Motor neuron (in vitro differentiated cells): ENCODE measurements at regions not wholly inside any gene's neighbourhood (a gene's known extent, or its start where the extent isn't known, plus 50 kb on each side); places are given as distances from the start of the nearest gene placed in this dataset.

Experiments used
- ATAC-seq, 8 experiments: fragments of 200-7000 bp; cut with Tn5 transposase; replicated peaks in 6 of 8; 2 replicates each; pipeline ENCODE4 v1.8.0; 2021; ENCODE audit warnings: mild to moderate bottlenecking in 8 of 8, moderate library complexity in 8 of 8
- H3K27ac ChIP-seq, 2 donors: fragments of 250-450 bp; sonication (Bioruptor Pico); 2 replicates each; pipeline ENCODE4 v1.9.0; 2021; ENCODE audit warnings: antibody characterized with exemption in 2 of 2, mild to moderate bottlenecking in 2 of 2, moderate library complexity in 1 of 2
- H3K4me1 ChIP-seq, 2 donors: fragments of 250-450 bp; sonication (Bioruptor Pico); replicated peaks in 1 of 2; 2 replicates each; pipeline ENCODE4 v1.6.1; 2021; ENCODE audit warnings: antibody characterized with exemption in 2 of 2, mild to moderate bottlenecking in 2 of 2, moderate library complexity in 1 of 2
- H3K4me3 ChIP-seq, 5 donors: fragments of 250-450 bp; sonication (Bioruptor Pico); 2 replicates each; pipeline ENCODE4 v1.9.0; 2021; ENCODE audit warnings: antibody characterized with exemption in 5 of 5, mild to moderate bottlenecking in 5 of 5, moderate library complexity in 4 of 5
- WGBS, 10 experiments: fragments of 450-650 bp; shearing (Covaris generic); methylation state at CpG; one replicate each; pipeline ENCODE4 v1.0.0; 2022; 5-methylcytosine and 5-hydroxymethylcytosine counted together
- in situ Hi-C, 9 experiments: fragments of 400-800 bp; cut with MboI; loops; one replicate each; pipeline ENCODE4 v1.15.0; 2021; ENCODE audit warnings: low sequenced_read_pairs in 9 of 9, low pct_unique_long_range_greater_than_20kb in 2 of 9; ENCODE audit not compliant: unreplicated experiment in 9 of 9

DNA sequence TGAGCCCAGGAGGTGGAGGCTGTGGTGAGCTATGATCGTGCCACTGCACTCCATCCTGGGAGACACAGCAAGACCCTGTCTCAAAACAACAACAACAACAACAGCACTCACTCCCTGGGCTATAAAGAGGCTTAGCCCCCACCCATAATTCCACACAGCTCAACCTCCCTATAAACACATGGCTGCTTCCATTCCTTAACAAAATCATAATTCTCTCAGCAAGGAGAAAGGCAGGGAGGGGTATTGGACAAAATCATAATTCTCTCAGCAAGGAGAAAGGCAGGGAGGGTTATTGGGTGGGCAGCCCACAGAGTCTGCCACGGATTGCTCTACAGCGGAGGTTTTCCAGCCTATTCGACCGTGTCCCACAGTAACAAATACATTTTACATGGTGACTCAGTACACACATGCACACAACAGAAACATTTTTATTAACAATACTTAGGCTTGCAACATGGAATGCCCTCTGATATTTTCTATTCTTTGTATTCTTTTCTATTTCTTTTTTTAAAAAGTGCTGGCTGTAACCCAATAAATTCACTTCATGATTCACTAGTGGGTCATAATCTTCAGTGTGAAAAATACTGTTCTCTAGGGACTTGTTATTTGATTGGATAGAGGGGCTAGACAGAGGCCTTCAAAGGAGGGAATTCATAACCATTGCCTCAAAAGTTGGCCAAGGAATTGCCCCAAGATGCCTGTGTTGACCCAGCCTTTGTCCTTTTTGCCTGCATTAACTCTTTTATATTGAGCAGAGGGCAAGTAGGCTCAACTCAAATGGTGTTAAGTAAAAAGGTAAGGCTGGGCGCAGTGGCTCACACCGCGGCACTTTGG lies 50.6 kb upstream of the ZMYND8 start:
- peak in 1 of 8 experiments; percentile 34 for ATAC-seq
- H3K4me1 ChIP-seq: no peaks in the 10 kb centered on the region
- no peak overlapping the region for H3K4me3 ChIP-seq
- no peak overlapping the region for H3K27ac ChIP-seq
- in situ Hi-C loops: no loop called here
- WGBS, 10 experiments: 67 to 100% (median 93%) methylated on average over 1 to 7 of the region's 8 CpGs; no CpG with 5 or more reads in 2 of the 10 experiments

DNA sequence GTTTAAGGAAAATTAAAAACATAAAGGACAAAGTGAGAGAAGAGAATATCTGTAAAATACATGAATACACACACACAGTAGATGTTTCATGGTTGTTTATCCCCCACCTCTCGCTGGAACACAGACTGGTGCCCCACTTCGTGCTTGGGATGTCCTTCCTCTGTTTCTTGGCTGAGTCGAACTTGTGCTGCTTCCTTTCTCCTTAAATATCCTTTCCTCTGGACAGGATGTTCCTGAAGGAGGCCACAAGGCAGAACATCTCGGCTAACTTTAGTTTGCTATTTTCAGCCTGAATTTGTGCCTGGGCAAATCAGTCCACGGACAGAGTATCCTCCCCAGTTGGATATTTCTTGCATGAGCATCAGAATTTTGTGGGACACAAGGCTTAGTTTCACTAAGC lies 54.7 kb upstream of the ZMYND8 start:
- Histone ChIP-seq H3K4me3 (no peak overlapping the region), H3K4me1 (no peaks in the 10 kb centered on the region), H3K27ac (no peak overlapping the region)
- 13 to 88% (median 67%) methylated on average over 3 to 5 of the region's 5 CpGs; no CpG with 5 or more reads in 3 of the 10 experiments for WGBS, 10 experiments
- no peak for ATAC-seq
- in situ Hi-C loops: no loop called here

- in situ Hi-C loops: no loop called here
- no peak overlapping the region for H3K4me3 ChIP-seq
- H3K4me1 ChIP-seq: no peaks in the 10 kb centered on the region
- 61 to 100% (median 100%) methylated on average over 1 to 4 of the region's 4 CpGs; no CpG with 5 or more reads in 1 of the 10 experiments for WGBS, 10 experiments
- H3K27ac ChIP-seq: no peak overlapping the region
- ATAC-seq: no peak
Observed at GRCh38 chr20:47412083-47412482, 55.6 kb upstream of the ZMYND8 start.

GRCh38 chr20:47413189-47413588 lies 56.7 kb upstream of the ZMYND8 start:
- H3K4me1 ChIP-seq: no peaks in the 10 kb centered on the region
- H3K4me3 ChIP-seq: no peak overlapping the region
- 51 to 100% (median 75%) methylated on average over 1 to 8 of the region's 8 CpGs; no CpG with 5 or more reads in 2 of the 10 experiments for WGBS, 10 experiments
- in situ Hi-C loops: no loop called here
- H3K27ac ChIP-seq: no peak overlapping the region
- no peak for ATAC-seq

DNA sequence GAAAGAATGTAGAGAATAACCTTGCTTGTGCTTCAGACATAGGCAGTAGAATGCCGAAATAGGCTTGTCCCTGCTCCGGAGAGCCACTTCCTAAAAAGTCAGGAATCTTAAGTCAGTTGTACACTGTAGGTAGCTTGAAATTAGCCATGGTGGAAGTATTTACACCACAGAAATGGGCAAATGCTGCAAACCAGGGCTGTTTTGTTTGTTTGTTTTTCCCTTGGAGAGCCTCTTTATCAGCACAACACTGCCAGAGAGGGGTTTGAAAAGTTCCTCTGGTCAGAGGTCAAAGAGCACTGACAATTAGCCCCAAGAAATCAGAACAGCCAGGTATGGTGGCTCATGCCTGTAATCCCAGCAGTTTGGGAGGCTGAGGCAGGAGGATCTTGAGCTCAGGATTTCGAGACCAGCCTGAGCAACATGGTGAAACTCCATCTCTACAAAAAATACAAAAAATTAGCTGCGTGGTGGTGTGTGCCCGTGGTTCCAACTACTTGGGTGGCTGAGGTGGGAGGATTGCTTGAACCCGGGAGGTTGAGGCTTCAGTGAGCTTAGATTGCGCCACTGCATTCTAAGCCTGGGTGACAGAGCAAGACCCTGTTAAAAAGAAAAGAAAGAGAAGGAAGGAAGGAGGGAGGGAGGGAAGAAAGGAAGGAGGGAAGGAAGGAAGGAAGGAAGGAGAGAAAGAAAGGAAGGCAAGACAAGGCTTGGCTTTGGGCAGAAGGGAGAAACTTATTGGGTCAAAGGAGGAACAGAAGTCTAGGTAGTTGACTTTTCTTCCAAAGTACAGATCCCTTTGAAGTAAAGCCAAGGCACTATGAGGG lies 61.0 kb upstream of the ZMYND8 start:
- H3K4me3 ChIP-seq: no peak overlapping the region
- in situ Hi-C loops: no loop called here
- ATAC-seq: no peak
- no peak overlapping the region for H3K27ac ChIP-seq
- WGBS, 10 experiments: 36 to 100% (median 88%) methylated on average over 2 to 6 of the region's 7 CpGs
- no peaks in the 10 kb centered on the region for H3K4me1 ChIP-seq

- ATAC-seq: no peak
- Histone ChIP-seq H3K4me1 (no peaks in the 10 kb centered on the region), H3K27ac (no peak overlapping the region), H3K4me3 (no peak overlapping the region)
- in situ Hi-C loops: no loop called here
- 32 to 90% (median 65%) methylated on average over 3 to 7 of the region's 7 CpGs for WGBS, 10 experiments
Observed at GRCh38 chr20:47418069-47418757, 61.7 kb upstream of the ZMYND8 start.

GRCh38 chr20:47419953-47420514 lies 63.5 kb upstream of the ZMYND8 start:
- Histone ChIP-seq H3K27ac (no peak overlapping the region), H3K4me1 (no peaks in the 10 kb centered on the region), H3K4me3 (no peak overlapping the region)
- in situ Hi-C loops: no loop called here
- ATAC-seq: peak in 5 of 8 experiments; percentile 43 to 70 (median 50)
- WGBS, 10 experiments: 60 to 100% (median 87%) methylated on average over 1 to 3 of the region's 7 CpGs; no CpG with 5 or more reads in 3 of the 10 experiments

- no peak for ATAC-seq
- H3K4me3 ChIP-seq: no peak overlapping the region
- H3K27ac ChIP-seq: no peak overlapping the region
- H3K4me1 ChIP-seq: no peaks in the 10 kb centered on the region
- WGBS, 10 experiments: 17 to 89% (median 76%) methylated on average over 1 to 3 of the region's 3 CpGs; no CpG with 5 or more reads in 2 of the 10 experiments
- in situ Hi-C loops: no loop called here
Observed at GRCh38 chr20:47421076-47421475, 64.6 kb upstream of the ZMYND8 start.

DNA sequence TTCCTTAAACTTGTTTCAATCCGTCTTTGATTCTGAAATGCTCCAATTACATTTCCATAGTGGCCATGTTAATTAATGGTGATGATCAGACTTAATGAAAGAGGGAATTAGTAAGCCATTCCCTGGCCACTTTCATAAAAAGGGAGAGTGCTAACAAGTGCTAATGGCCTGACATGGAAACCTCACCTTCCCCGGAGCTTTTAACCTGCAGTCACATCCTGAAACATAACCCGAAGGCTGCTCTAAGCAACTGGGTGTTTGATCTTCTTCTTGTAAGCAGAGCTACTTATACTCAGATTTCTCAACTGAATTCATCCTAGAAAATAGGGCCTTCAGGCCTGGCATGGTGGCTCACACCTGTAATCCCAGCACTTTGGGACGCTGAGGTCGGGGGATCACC lies 67.1 kb upstream of the ZMYND8 start:
- no peak for ATAC-seq
- in situ Hi-C loops: no loop called here
- Histone ChIP-seq H3K4me1 (no peaks in the 10 kb centered on the region), H3K27ac (no peak overlapping the region), H3K4me3 (no peak overlapping the region)
- WGBS, 10 experiments: 54 to 100% (median 69%) methylated on average over 1 to 5 of the region's 5 CpGs; no CpG with 5 or more reads in 3 of the 10 experiments

- Histone ChIP-seq H3K4me1 (no peaks in the 10 kb centered on the region), H3K27ac (no peak overlapping the region), H3K4me3 (no peak overlapping the region)
- ATAC-seq: no peak
- 45 to 100% (median 88%) methylated on average over 1 to 2 of the region's 2 CpGs; no CpG with 5 or more reads in 2 of the 10 experiments for WGBS, 10 experiments
- in situ Hi-C loops: no loop called here
Observed at GRCh38 chr20:47427067-47427466, 70.6 kb upstream of the ZMYND8 start.

GRCh38 chr20:47427746-47428145 lies 71.2 kb upstream of the ZMYND8 start:
- Histone ChIP-seq H3K4me3 (no peak overlapping the region), H3K27ac (no peak overlapping the region), H3K4me1 (no peaks in the 10 kb centered on the region)
- in situ Hi-C loops: no loop called here
- 71 to 100% (median 86%) methylated on average over 1 to 4 of the region's 4 CpGs; no CpG with 5 or more reads in 1 of the 10 experiments for WGBS, 10 experiments
- ATAC-seq: no peak

DNA sequence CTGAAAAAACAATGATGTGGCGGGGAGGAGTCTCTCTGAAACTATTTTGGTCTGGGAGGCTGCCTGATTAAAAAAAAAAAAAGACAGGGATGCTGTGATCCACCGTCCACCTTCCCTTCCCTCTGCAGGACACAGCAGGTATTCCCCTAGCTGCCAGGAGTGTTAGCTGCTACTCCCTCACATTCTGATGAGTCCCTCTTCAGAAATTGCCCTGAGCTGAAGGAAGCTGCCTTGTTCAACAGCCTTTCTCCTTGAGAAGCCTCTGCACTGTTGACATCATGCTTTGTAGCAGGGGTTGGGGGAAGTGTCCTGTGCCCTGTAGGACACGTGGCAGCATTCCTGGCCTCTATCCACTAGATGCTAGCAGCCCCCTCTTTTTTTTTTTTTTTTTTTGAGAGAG lies 71.7 kb upstream of the ZMYND8 start:
- WGBS, 10 experiments: 60 to 93% (median 82%) methylated on average over 1 to 3 of the region's 3 CpGs; no CpG with 5 or more reads in 2 of the 10 experiments
- ATAC-seq: no peak

More for the DNA sequence above, 71.7 kb upstream of the ZMYND8 start:
- in situ Hi-C loops: no loop called here
- Histone ChIP-seq H3K27ac (no peak overlapping the region), H3K4me1 (no peaks in the 10 kb centered on the region), H3K4me3 (no peak overlapping the region)
